Kidney (tissue), 13 donors: ENCODE measurements at regions not wholly inside any gene's neighbourhood (a gene's known extent, or its start where the extent isn't known, plus 50 kb on each side); places are given as distances from the start of the nearest gene placed in this dataset.

ENCODE experiments used
- DNase-seq, 5 donors: peaks; one replicate each; pipeline ENCODE4 v3.0.0-alpha.2; 2013 to 2020
- FAIRE-seq: peaks from 2 replicates; lab custom pipeline; 2012; peaks lifted over from hg19 to GRCh38; lab: Jason Lieb, UNC
- H3K27ac ChIP-seq, 2 donors: one replicate each; pipeline ENCODE4 v1.7.0; 2013; ENCODE audit warnings: low read depth in 2 of 2, low read length in 2 of 2, inconsistent platforms in 1 of 2
- H3K27me3 ChIP-seq: one replicate; pipeline ENCODE4 v1.7.1; 2013; ENCODE audit warnings: low read length, inconsistent platforms; ENCODE audit not compliant: control insufficient read depth, insufficient read depth
- H3K36me3 ChIP-seq, 3 donors: one replicate each; pipeline versions ENCODE4 v1.7.0 to v1.7.1; 2013; ENCODE audit warnings: low read length in 3 of 3, control low read depth in 1 of 3, inconsistent platforms in 1 of 3; ENCODE audit not compliant: insufficient read depth in 3 of 3, control insufficient read depth in 2 of 3
- H3K4me1 ChIP-seq, 3 donors: one replicate each; pipeline versions ENCODE4 v1.7.0 to v1.7.1; 2013; ENCODE audit warnings: low read length in 3 of 3, inconsistent platforms in 1 of 3, low read depth in 1 of 3; ENCODE audit not compliant: control insufficient read depth in 2 of 3, insufficient read depth in 2 of 3
- H3K4me3 ChIP-seq, 3 donors: one replicate each; pipeline versions ENCODE4 v1.7.0 to v1.8.1; 2013; ENCODE audit warnings: low read length in 3 of 3, control low read depth in 1 of 3, inconsistent platforms in 1 of 3
- H3K9ac ChIP-seq, 3 donors: one replicate each; pipeline versions ENCODE4 v1.7.0 to v1.7.1; 2013; ENCODE audit warnings: low read length in 3 of 3, control low read depth in 1 of 3, inconsistent platforms in 1 of 3
- H3K9me3 ChIP-seq, 3 donors: one replicate each; pipeline versions ENCODE4 v1.7.0 to v1.7.1; 2013; ENCODE audit warnings: low read length in 3 of 3, control low read depth in 1 of 3, inconsistent platforms in 1 of 3; ENCODE audit not compliant: control insufficient read depth in 2 of 3, insufficient read depth in 1 of 3
- intact Hi-C: fragments of 100-400 bp; cut with DNase I; formaldehyde crosslinking; loops from one replicate; pipeline ENCODE4 v1.11.1; 2022
- TF ChIP-seq, protein P1 (sequence below): IDR thresholded peaks from 3 replicates; pipeline ENCODE4 v1.5.1; 2012; ENCODE audit warnings: mild to moderate bottlenecking, moderate library complexity, borderline replicate concordance; ENCODE audit not compliant: insufficient read depth; ENCODE audit errors: extremely low read depth
- donor health status: control.
- donor health status: control.
- donor health status: control.
- donor health status: control.
- donor health status: control.
- donor health status: DM: yes; HTN: yes; CAD: no.
- donor health status: Normal renal cell carcinoma (clear cell type).

GRCh38 chr13:50235604-50236342 lies 220.5 kb downstream of the KCNRG start:
- H3K9me3 ChIP-seq, result no peaks in the 10 kb centered on the region
- no peak for FAIRE-seq

GRCh38 chr13:50236898-50237318 lies 221.7 kb downstream of the KCNRG start:
- DNase-seq, result peak in 1 of 5 donors; percentile 28
- TF ChIP-seq, protein P1, sequence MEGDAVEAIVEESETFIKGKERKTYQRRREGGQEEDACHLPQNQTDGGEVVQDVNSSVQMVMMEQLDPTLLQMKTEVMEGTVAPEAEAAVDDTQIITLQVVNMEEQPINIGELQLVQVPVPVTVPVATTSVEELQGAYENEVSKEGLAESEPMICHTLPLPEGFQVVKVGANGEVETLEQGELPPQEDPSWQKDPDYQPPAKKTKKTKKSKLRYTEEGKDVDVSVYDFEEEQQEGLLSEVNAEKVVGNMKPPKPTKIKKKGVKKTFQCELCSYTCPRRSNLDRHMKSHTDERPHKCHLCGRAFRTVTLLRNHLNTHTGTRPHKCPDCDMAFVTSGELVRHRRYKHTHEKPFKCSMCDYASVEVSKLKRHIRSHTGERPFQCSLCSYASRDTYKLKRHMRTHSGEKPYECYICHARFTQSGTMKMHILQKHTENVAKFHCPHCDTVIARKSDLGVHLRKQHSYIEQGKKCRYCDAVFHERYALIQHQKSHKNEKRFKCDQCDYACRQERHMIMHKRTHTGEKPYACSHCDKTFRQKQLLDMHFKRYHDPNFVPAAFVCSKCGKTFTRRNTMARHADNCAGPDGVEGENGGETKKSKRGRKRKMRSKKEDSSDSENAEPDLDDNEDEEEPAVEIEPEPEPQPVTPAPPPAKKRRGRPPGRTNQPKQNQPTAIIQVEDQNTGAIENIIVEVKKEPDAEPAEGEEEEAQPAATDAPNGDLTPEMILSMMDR, result no peak
- H3K27ac ChIP-seq, result no peak overlapping the region
- no peak for FAIRE-seq
- H3K9me3 ChIP-seq, result no peaks in the 10 kb centered on the region
- H3K27me3 ChIP-seq, result no peaks in the 10 kb centered on the region
- intact Hi-C loops, result no loop called here
- no peaks in the 10 kb centered on the region for H3K36me3 ChIP-seq
- H3K4me1 ChIP-seq, result no peaks in the 10 kb centered on the region
- H3K9ac ChIP-seq, result no peak overlapping the region
- H3K4me3 ChIP-seq, result no peak overlapping the region

More at GRCh38 chr13:50235604-50236342, 220.5 kb downstream of the KCNRG start:
- Histone ChIP-seq H3K27ac (no peak overlapping the region), H3K4me3 (no peak overlapping the region), H3K27me3 (no peaks in the 10 kb centered on the region), H3K4me1 (no peaks in the 10 kb centered on the region), H3K9ac (no peak overlapping the region), H3K36me3 (no peaks in the 10 kb centered on the region)
- TF ChIP-seq, protein P1, result no peak
- intact Hi-C loops, result no loop called here
- no peak for DNase-seq

DNA sequence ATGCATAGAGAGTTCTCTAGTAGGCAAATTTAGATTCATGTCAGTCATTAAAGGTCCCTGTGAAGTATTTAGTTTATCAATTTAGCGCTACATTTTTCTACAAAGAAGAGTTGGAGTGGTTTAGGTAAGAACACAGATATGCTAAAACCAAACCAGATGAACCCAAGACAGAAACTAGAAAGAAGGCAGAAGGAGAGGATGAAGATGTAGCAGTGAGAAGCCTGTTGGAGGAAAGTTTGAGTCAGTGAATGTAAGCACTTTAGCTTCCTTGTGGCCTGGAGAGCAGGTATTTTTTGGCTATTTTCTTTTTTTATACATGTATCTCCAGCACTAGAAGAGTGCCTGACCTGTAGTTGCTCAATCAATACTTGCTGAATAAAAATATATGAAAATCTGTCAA lies 223.7 kb downstream of the KCNRG start:
- Histone ChIP-seq H3K9me3 (no peaks in the 10 kb centered on the region), H3K4me1 (no peaks in the 10 kb centered on the region), H3K27me3 (no peaks in the 10 kb centered on the region), H3K36me3 (no peaks in the 10 kb centered on the region), H3K9ac (no peak overlapping the region), H3K27ac (no peak overlapping the region), H3K4me3 (no peak overlapping the region)
- FAIRE-seq, result no peak
- DNase-seq, result no peak
- TF ChIP-seq, protein P1, result no peak
- intact Hi-C loops, result no loop called here
